Calu3 (cell line): ENCODE measurements at regions not wholly inside any gene's neighbourhood (a gene's known extent, or its start where the extent isn't known, plus 50 kb on each side); places are given as distances from the start of the nearest gene placed in this dataset.
"Not testable (repeated sequence)": the region's sequence is repeated elsewhere in the genome, so short reads cannot be mapped to it uniquely, and the experiment has no call there.

ENCODE experiments used
- BruUV-seq: library from RNA; stranded (reverse); fragments of 400-500 nt; replicated peaks from 2 replicates; lab custom pipeline; 2021; lab: Mats Ljungman, UMichigan
- CTCF ChIA-PET: fragments of 300-600 bp; sonication (Branson Sonifier 250); formaldehyde crosslinking; loops from one replicate; lab custom pipeline; 2022; ENCODE audit warnings: antibody characterized with exemption; lab: Charles Lee
- DNase-seq: peaks from one replicate; pipeline ENCODE4 v3.0.0; 2022
- H3K27ac Mint-ChIP-seq: one replicate; pipeline ENCODE4 v1.8.0; 2022; ENCODE audit warnings: mixed read lengths; ENCODE audit not compliant: unreplicated experiment
- H3K27me3 Mint-ChIP-seq: one replicate; pipeline ENCODE4 v1.8.0; 2022; ENCODE audit warnings: mixed read lengths; ENCODE audit not compliant: unreplicated experiment
- H3K36me3 Mint-ChIP-seq: one replicate; pipeline ENCODE4 v1.8.0; 2022; ENCODE audit warnings: mild to moderate bottlenecking, moderate library complexity, mixed read lengths; ENCODE audit not compliant: insufficient read depth, unreplicated experiment
- H3K4me1 Mint-ChIP-seq: one replicate; pipeline ENCODE4 v1.8.0; 2022; ENCODE audit warnings: mild to moderate bottlenecking, low read depth, mixed read lengths; ENCODE audit not compliant: unreplicated experiment
- H3K4me3 Mint-ChIP-seq: one replicate; pipeline ENCODE4 v1.8.0; 2022; ENCODE audit warnings: mild to moderate bottlenecking, low read depth, moderate library complexity, mixed read lengths; ENCODE audit not compliant: unreplicated experiment
- H3K9me3 Mint-ChIP-seq: one replicate; pipeline ENCODE4 v1.8.0; 2022; ENCODE audit warnings: low read depth, mixed read lengths; ENCODE audit not compliant: unreplicated experiment
- intact Hi-C: fragments of 100-400 bp; cut with micrococcal nuclease; formaldehyde crosslinking; loops from one replicate; pipeline ENCODE4 v1.10.0; 2022; ENCODE audit not compliant: unreplicated experiment
- TF ChIP-seq, protein P1 (sequence below): fragments of 200-600 bp; IDR thresholded peaks from one replicate; pipeline ENCODE4 v1.8.0; 2022; ENCODE audit warnings: antibody characterized with exemption; ENCODE audit not compliant: unreplicated experiment

DNA sequence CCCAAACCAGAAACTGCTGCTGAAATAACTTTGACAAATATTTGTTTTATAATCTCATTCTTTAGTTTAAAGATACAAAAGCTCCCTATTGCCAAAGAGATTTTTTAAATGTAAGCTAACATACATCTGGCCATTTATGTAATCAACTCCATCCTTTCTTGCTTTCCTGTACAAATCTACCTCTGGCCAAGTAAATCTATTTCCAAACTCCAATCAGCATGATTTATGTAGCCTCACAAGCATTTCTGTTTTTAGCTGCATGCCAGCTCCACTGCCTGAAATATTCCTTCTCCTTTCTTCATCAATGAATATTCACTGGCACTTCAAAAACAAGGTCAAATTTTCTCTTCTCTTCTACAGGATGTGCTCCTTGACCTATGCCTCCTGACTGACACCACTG is 80.0 kb downstream of the SHOX2 start:
- no peaks in the 10 kb centered on the region for H3K36me3 Mint-ChIP-seq
- no peaks in the 10 kb centered on the region for H3K27me3 Mint-ChIP-seq
- BruUV-seq: no TSS peak
- H3K4me1 Mint-ChIP-seq: no peaks in the 10 kb centered on the region
- CTCF ChIA-PET: no interaction called here
- peaks cover 13% of the 10 kb centered on the region for H3K9me3 Mint-ChIP-seq
- no peak for DNase-seq
- intact Hi-C loops: no loop called here
- H3K4me3 Mint-ChIP-seq: no peak overlapping the region
- H3K27ac Mint-ChIP-seq: no peak overlapping the region
- TF ChIP-seq, protein P1, sequence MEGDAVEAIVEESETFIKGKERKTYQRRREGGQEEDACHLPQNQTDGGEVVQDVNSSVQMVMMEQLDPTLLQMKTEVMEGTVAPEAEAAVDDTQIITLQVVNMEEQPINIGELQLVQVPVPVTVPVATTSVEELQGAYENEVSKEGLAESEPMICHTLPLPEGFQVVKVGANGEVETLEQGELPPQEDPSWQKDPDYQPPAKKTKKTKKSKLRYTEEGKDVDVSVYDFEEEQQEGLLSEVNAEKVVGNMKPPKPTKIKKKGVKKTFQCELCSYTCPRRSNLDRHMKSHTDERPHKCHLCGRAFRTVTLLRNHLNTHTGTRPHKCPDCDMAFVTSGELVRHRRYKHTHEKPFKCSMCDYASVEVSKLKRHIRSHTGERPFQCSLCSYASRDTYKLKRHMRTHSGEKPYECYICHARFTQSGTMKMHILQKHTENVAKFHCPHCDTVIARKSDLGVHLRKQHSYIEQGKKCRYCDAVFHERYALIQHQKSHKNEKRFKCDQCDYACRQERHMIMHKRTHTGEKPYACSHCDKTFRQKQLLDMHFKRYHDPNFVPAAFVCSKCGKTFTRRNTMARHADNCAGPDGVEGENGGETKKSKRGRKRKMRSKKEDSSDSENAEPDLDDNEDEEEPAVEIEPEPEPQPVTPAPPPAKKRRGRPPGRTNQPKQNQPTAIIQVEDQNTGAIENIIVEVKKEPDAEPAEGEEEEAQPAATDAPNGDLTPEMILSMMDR: no peak

DNA sequence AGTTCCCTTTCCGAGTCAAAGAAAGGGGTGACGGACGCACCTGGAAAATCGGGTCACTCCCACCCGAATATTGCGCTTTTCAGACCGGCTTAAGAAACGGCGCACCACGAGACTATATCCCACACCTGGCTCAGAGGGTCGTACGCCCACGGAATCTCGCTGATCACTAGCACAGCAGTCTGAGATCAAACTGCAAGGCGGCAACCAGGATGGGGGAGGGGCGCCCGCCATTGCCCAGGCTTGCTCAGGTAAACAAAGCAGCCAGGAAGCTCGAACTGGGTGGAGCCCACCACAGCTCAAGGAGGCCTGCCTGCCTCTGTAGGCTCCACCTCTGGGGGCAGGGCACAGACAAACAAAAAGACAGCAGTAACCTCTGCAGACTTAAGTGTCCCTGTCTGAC is 86.3 kb downstream of the SHOX2 start:
- intact Hi-C loops, H3K27me3 Mint-ChIP-seq, CTCF ChIA-PET, BruUV-seq, H3K36me3 Mint-ChIP-seq, H3K27ac Mint-ChIP-seq, H3K9me3 Mint-ChIP-seq, H3K4me3 Mint-ChIP-seq, H3K4me1 Mint-ChIP-seq, DNase-seq: not testable (repeated sequence)

DNA sequence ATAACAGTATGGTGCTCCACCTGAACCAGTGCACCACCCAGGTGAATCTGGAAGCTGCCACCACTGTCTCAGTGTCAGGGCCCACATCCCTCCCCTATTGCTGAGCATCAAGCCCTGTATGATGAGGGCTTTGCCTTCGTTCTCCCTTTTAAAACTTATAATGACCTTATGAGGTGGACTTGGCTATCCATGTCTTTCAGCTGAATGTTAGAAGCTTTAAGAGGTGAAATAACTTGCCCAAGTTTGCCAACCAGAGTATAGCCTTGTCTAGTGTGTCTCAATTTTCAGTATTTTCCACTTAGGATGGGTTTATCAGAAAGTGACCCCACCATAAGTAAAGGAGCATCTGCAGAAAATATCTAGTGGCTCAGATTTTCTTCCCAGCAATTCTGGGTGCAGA is 87.8 kb downstream of the SHOX2 start:
- H3K4me1 Mint-ChIP-seq: no peaks in the 10 kb centered on the region
- no peaks in the 10 kb centered on the region for H3K27me3 Mint-ChIP-seq
- DNase-seq: no peak
- peaks cover 5% of the 10 kb centered on the region for H3K9me3 Mint-ChIP-seq
- BruUV-seq: no TSS peak
- TF ChIP-seq, protein P1: no peak
- no peak overlapping the region for H3K4me3 Mint-ChIP-seq
- H3K36me3 Mint-ChIP-seq: no peaks in the 10 kb centered on the region
- intact Hi-C loops: no loop called here
- H3K27ac Mint-ChIP-seq: no peak overlapping the region
- CTCF ChIA-PET: interaction anchor here (0.6 kb wide), 1 partner anchor 924 kb away, joined by 3 read pairs; no protein-coding TSS in a partner anchor

DNA sequence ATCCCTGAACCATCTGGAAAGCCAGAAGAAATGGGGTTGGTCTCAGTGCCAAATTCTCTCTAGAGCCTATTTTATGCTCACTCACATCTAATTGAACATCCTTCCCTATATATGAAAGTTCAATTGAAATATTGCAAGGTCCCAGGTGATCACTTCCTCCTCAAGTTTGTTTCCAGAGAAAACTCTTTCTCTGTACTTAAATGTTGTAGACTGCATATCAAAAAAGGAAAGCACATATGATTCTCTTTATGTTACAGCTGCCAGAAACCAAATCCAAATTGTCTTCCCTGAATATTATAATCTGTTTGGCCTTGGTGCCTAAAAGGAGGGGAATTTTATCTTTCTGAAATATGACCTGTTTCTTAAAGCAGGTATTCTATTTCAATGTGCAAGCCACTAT is 93.3 kb downstream of the SHOX2 start:
- no peak overlapping the region for H3K4me3 Mint-ChIP-seq
- TF ChIP-seq, protein P1: no peak
- no peaks in the 10 kb centered on the region for H3K4me1 Mint-ChIP-seq
- DNase-seq: no peak
- H3K36me3 Mint-ChIP-seq: no peaks in the 10 kb centered on the region
- intact Hi-C loops: no loop called here
- BruUV-seq: no TSS peak
- CTCF ChIA-PET: no interaction called here
- no peaks in the 10 kb centered on the region for H3K27me3 Mint-ChIP-seq
- no peak overlapping the region for H3K27ac Mint-ChIP-seq
- H3K9me3 Mint-ChIP-seq: peaks cover 7% of the 10 kb centered on the region

DNA sequence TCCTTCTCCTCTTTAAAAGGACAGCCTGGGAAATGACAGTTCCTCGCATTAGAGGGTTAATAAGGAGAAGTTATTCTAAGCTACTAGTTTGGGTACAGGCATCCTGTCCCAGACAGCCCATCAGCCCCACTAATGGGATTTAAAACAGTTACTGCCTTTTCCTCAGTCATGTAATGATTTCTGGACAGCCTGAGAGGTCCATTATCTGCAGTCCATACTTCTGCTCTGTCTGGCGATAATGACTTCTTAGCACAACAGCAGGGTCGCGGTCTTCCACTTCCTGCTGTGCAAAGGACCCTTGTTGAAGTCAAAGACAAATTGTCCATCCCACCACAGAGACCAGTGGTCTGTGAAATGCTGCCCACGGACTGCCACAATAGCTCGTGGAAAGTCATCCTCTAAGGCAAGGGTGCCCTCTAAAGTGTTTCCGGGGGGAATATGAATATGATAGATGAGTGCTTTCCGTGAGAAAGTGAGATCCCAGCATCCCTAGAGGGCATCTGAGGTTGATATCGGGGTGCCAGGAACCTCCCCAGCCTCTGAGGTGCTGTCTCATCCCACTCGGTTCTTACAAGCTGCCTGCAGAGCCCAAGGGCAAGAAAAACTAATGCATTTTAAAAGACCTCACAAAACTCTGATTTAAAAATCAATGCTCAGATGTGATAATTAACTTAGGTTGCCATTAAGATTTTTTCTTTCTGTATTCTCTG is 100.7 kb downstream of the SHOX2 start:
- no peaks in the 10 kb centered on the region for H3K4me1 Mint-ChIP-seq
- H3K27me3 Mint-ChIP-seq: no peaks in the 10 kb centered on the region
- TF ChIP-seq, protein P1: no peak
- BruUV-seq: no TSS peak
- CTCF ChIA-PET: no interaction called here
- H3K27ac Mint-ChIP-seq: no peak overlapping the region
- no peaks in the 10 kb centered on the region for H3K36me3 Mint-ChIP-seq
- no peak overlapping the region for H3K4me3 Mint-ChIP-seq
- H3K9me3 Mint-ChIP-seq: peaks cover 3% of the 10 kb centered on the region
- no peak for DNase-seq
- intact Hi-C loops: no loop called here
